ENCODE measurements at regions not wholly inside any gene's neighbourhood (a gene's known extent, or its start where the extent isn't known, plus 50 kb on each side); places are given as distances from the start of the nearest gene placed in this dataset.

- no peaks in the 10 kb centered on the region for H3K36me3 ChIP-seq (ENCODE audit: insufficient read depth, low read length)
- no peaks in the 10 kb centered on the region for H3K79me2 ChIP-seq (replicated peaks; ENCODE audit: insufficient read depth, low read length)
- TF ChIP-seq EP300 (conservative IDR thresholded peaks at IDR 0.05; ENCODE audit: poor library complexity, severe bottlenecking) (no peak), CTCF (IDR thresholded peaks at IDR 0.05; ENCODE audit: poor library complexity, severe bottlenecking) (no peak), TAF1 (IDR thresholded peaks at IDR 0.05; ENCODE audit: low read depth) (no peak), EZH2 (IDR thresholded peaks at IDR 0.05; ENCODE audit: borderline replicate concordance, insufficient read depth, low read length, poor library complexity, severe bottlenecking) (no peak), POLR2AphosphoS5 (IDR thresholded peaks at IDR 0.05) (no peak), RAD21 (conservative IDR thresholded peaks at IDR 0.05) (no peak), REST (IDR thresholded peaks at IDR 0.05; ENCODE audit: borderline replicate concordance) (no peak), MXI1 (conservative IDR thresholded peaks at IDR 0.05; ENCODE audit: poor library complexity, severe bottlenecking) (no peak), SMC3 (conservative IDR thresholded peaks at IDR 0.05; ENCODE audit: poor library complexity) (no peak)
- H3K4me3 ChIP-seq (ENCODE audit: low read length): no peak overlapping the region
- no peaks in the 10 kb centered on the region for H3K9me2 ChIP-seq (ENCODE audit: insufficient read depth, low read length)
- H3K4me2 ChIP-seq (ENCODE audit: low read length): no peak overlapping the region
- H3K27me3 ChIP-seq (ENCODE audit: insufficient read depth, low read depth, low read length): no peaks in the 10 kb centered on the region
- no peak overlapping the region for H3K9ac ChIP-seq (ENCODE audit: low read length)
- no peak overlapping the region for H2AFZ ChIP-seq (ENCODE audit: low read depth, low read length)
- no peaks in the 10 kb centered on the region for H4K20me1 ChIP-seq (ENCODE audit: insufficient read depth)
- H3F3A ChIP-seq (ENCODE audit: insufficient read depth, low read length, poor library complexity, severe bottlenecking): no peaks in the 10 kb centered on the region
- H3K9me3 ChIP-seq (ENCODE audit: low read length): no peaks in the 10 kb centered on the region
- no peak overlapping the region for H3K27ac ChIP-seq (ENCODE audit: low read length)
Measured at GRCh38 chr4:53748328-53748772, 157.1 kb upstream of the LNX1 start.

- H3K27ac ChIP-seq (ENCODE audit: low read length): no peak overlapping the region
- no peaks in the 10 kb centered on the region for H3K79me2 ChIP-seq (replicated peaks; ENCODE audit: insufficient read depth, low read length)
- no peak overlapping the region for H3K9ac ChIP-seq (ENCODE audit: low read length)
- H4K20me1 ChIP-seq (ENCODE audit: insufficient read depth): no peaks in the 10 kb centered on the region
- no peak overlapping the region for H3K4me3 ChIP-seq (ENCODE audit: low read length)
- no peaks in the 10 kb centered on the region for H3K9me2 ChIP-seq (ENCODE audit: insufficient read depth, low read length)
- no peak overlapping the region for H3K4me2 ChIP-seq (ENCODE audit: low read length)
- no peak for TF ChIP-seq RAD21 (conservative IDR thresholded peaks at IDR 0.05)
- TF ChIP-seq EP300 (conservative IDR thresholded peaks at IDR 0.05; ENCODE audit: poor library complexity, severe bottlenecking): no peak
- TF ChIP-seq EZH2 (IDR thresholded peaks at IDR 0.05; ENCODE audit: borderline replicate concordance, insufficient read depth, low read length, poor library complexity, severe bottlenecking): no peak
- TF ChIP-seq CTCF (IDR thresholded peaks at IDR 0.05; ENCODE audit: poor library complexity, severe bottlenecking): no peak
- H2AFZ ChIP-seq (ENCODE audit: low read depth, low read length): no peak overlapping the region
- no peaks in the 10 kb centered on the region for H3K27me3 ChIP-seq (ENCODE audit: insufficient read depth, low read depth, low read length)
- H3K9me3 ChIP-seq (ENCODE audit: low read length): no peaks in the 10 kb centered on the region
- no peaks in the 10 kb centered on the region for H3F3A ChIP-seq (ENCODE audit: insufficient read depth, low read length, poor library complexity, severe bottlenecking)
- H3K36me3 ChIP-seq (ENCODE audit: insufficient read depth, low read length): no peaks in the 10 kb centered on the region
Measured at GRCh38 chr4:53747401-53747800, 156.1 kb upstream of the LNX1 start.
